ENCODE measurements at regions not wholly inside any gene's neighbourhood (a gene's known extent, or its start where the extent isn't known, plus 50 kb on each side); places are given as distances from the start of the nearest gene placed in this dataset.

- DNase-seq (no peak), ATAC-seq (ENCODE audit: low read depth) (no peak)
- H2BK120ac ChIP-seq (ENCODE audit: low read depth, low read length) = no peak overlapping the region
- no TSS peak for BruUV-seq (replicated peaks)
- H3K36me3 ChIP-seq (ENCODE audit: control insufficient read depth, insufficient read depth, low read length) = no peaks in the 10 kb centered on the region
- no peaks in the 10 kb centered on the region for H3K9me1 ChIP-seq (ENCODE audit: insufficient read depth, low read length)
- no peak overlapping the region for H3K18ac ChIP-seq (ENCODE audit: low read depth, low read length)
- H2AFZ ChIP-seq (replicated peaks; ENCODE audit: low read length, poor library complexity) = peak overlapping the region; percentile 3
- H3K27ac ChIP-seq (ENCODE audit: insufficient read depth, low read length) = no peak overlapping the region
- TF ChIP-seq MXI1 (IDR thresholded peaks at IDR 0.05; ENCODE audit: borderline replicate concordance, low read depth, low read length) (no peak), FOS (IDR thresholded peaks at IDR 0.05; ENCODE audit: low read depth, low read length) (no peak), CTCF (conservative IDR thresholded peaks at IDR 0.05; ENCODE audit: low read depth, low read length) (no peak), RCOR1 (IDR thresholded peaks at IDR 0.05; ENCODE audit: insufficient replicate concordance, low read length) (no peak), RAD21 (IDR thresholded peaks at IDR 0.05; ENCODE audit: low read length) (no peak), BHLHE40 (IDR thresholded peaks at IDR 0.05; ENCODE audit: low read depth, low read length) (no peak), NFE2L2 (IDR thresholded peaks at IDR 0.05; ENCODE audit: low read depth, low read length) (no peak), MAFK (IDR thresholded peaks at IDR 0.05; ENCODE audit: low read depth, low read length) (no peak), CHD1 (IDR thresholded peaks at IDR 0.05; ENCODE audit: low read depth, low read length) (no peak), CEBPB (IDR thresholded peaks at IDR 0.05; ENCODE audit: low read depth, low read length) (no peak), USF2 (IDR thresholded peaks at IDR 0.05; ENCODE audit: low read depth, low read length) (no peak), SMC3 (IDR thresholded peaks at IDR 0.05; ENCODE audit: low read depth, low read length) (no peak), POLR2A (IDR thresholded peaks at IDR 0.05; ENCODE audit: low read depth, low read length) (no peak), RFX5 (IDR thresholded peaks at IDR 0.05; ENCODE audit: low read depth, low read length) (no peak), ELK1 (IDR thresholded peaks at IDR 0.05; ENCODE audit: borderline replicate concordance, low read depth, low read length) (no peak), MAZ (IDR thresholded peaks at IDR 0.05; ENCODE audit: borderline replicate concordance, low read depth, low read length) (no peak)
- H3K14ac ChIP-seq (replicated peaks; ENCODE audit: low read depth, low read length) = 0 out of 2 replicates have a peak overlapping the region, but pooled peaks have one; percentile 44
- H2BK5ac ChIP-seq (ENCODE audit: low read depth, low read length, poor library complexity, severe bottlenecking) = no peak overlapping the region
- no peak overlapping the region for H3K56ac ChIP-seq (ENCODE audit: extremely low read depth, insufficient read depth, low read length)
- H3K4me3 ChIP-seq (ENCODE audit: insufficient read depth, low read depth, low read length) = no peak overlapping the region
- no peak overlapping the region for H3K4ac ChIP-seq (ENCODE audit: low read depth, low read length)
- no peak overlapping the region for H2AK5ac ChIP-seq (ENCODE audit: low read depth, low read length)
- H3K27me3 ChIP-seq (ENCODE audit: control insufficient read depth, insufficient read depth, low read length) = no peaks in the 10 kb centered on the region
- in situ Hi-C loops (cut with MboI; ENCODE audit: low sequenced_read_pairs) (no loop called here), dilution Hi-C loops (cut with HindIII; ENCODE audit: low sequenced_read_pairs, unreplicated experiment) (no loop called here), intact Hi-C loops (cut with micrococcal nuclease) (no loop called here)
- no peak overlapping the region for H3K23ac ChIP-seq (ENCODE audit: low read depth, low read length)
- no peak overlapping the region for H3K9ac ChIP-seq (ENCODE audit: low read depth, low read length)
- no peak overlapping the region for H2BK15ac ChIP-seq (ENCODE audit: low read depth, low read length)
- peaks cover 2% of the 10 kb centered on the region for H3K4me1 ChIP-seq (ENCODE audit: control insufficient read depth, insufficient read depth, low read length)
- no peak overlapping the region for H2BK20ac ChIP-seq (ENCODE audit: low read depth, low read length)
- no peak overlapping the region for H4K5ac ChIP-seq (ENCODE audit: low read depth, low read length)
- no peak overlapping the region for H3K4me2 ChIP-seq (ENCODE audit: low read depth, low read length)
- H4K20me1 ChIP-seq (ENCODE audit: insufficient read depth, low read length) = no peaks in the 10 kb centered on the region
- CTCF ChIA-PET = no interaction called here
- WGBS, 2 experiments (ENCODE audit: extremely low coverage in 2 of 2, insufficient read length in 1 of 2) = no CpG with 5 or more reads among the region's 2 CpGs
- no peak overlapping the region for H4K91ac ChIP-seq (ENCODE audit: insufficient read depth, low read depth, low read length)
- H3K9me3 ChIP-seq (ENCODE audit: control insufficient read depth, insufficient read depth, low read length) = no peaks in the 10 kb centered on the region
- no peak overlapping the region for H4K8ac ChIP-seq (ENCODE audit: low read depth in 2 of 2, low read length in 2 of 2)
- H2AK9ac ChIP-seq (replicated peaks; ENCODE audit: low read depth, low read length, poor library complexity) = no peak overlapping the region
- POLR2A ChIA-PET (ENCODE audit: unreplicated experiment) = no interaction called here
- no peaks in the 10 kb centered on the region for H3K79me1 ChIP-seq (ENCODE audit: low read depth in 1 of 2, low read length in 2 of 2)
These were observed 2159.4 kb upstream of the AGA start for GRCh38 chr4:179601671-179602070.

Data from IMR-90 (cell line).